ENCODE measurements at regions not wholly inside any gene's neighbourhood (a gene's known extent, or its start where the extent isn't known, plus 50 kb on each side); places are given as distances from the start of the nearest gene placed in this dataset.
"Not testable (repeated sequence)": the region's sequence is repeated elsewhere in the genome, so short reads cannot be mapped to it uniquely, and the experiment has no call there.

GRCh38 chr6:33507261-33507660, 52.9 kb downstream of the ZBTB9 start:
- H3K4me3 Mint-ChIP-seq = no peak overlapping the region
- peaks cover 5% of the 10 kb centered on the region for H3K9me3 Mint-ChIP-seq
- intact Hi-C loops (cut with micrococcal nuclease) = no loop called here
- H3K4me1 Mint-ChIP-seq (ENCODE audit: low read depth) = peaks cover 23% of the 10 kb centered on the region
- H3K27ac Mint-ChIP-seq = no peak overlapping the region
- no peaks in the 10 kb centered on the region for H3K36me3 Mint-ChIP-seq (ENCODE audit: low read depth)
- peaks cover 2% of the 10 kb centered on the region for H3K27me3 Mint-ChIP-seq

GRCh38 chr6:33508935-33509926, 54.9 kb downstream of the ZBTB9 start:
- peak overlapping the region; percentile 70 for H3K4me3 Mint-ChIP-seq
- H3K27ac Mint-ChIP-seq = peak overlapping the region; percentile 50
- H3K27me3 Mint-ChIP-seq = peaks cover 12% of the 10 kb centered on the region
- intact Hi-C loops (cut with micrococcal nuclease) = no loop called here
- no peaks in the 10 kb centered on the region for H3K36me3 Mint-ChIP-seq (ENCODE audit: low read depth)
- H3K4me1 Mint-ChIP-seq (ENCODE audit: low read depth) = peaks cover 25% of the 10 kb centered on the region
- no peaks in the 10 kb centered on the region for H3K9me3 Mint-ChIP-seq

- Mint-ChIP-seq H3K4me1 (ENCODE audit: low read depth) (peaks cover 20% of the 10 kb centered on the region), H3K27ac (no peak overlapping the region), H3K36me3 (ENCODE audit: low read depth) (no peaks in the 10 kb centered on the region), H3K4me3 (no peak overlapping the region), H3K9me3 (no peaks in the 10 kb centered on the region), H3K27me3 (peaks cover 15% of the 10 kb centered on the region)
- intact Hi-C loops (cut with micrococcal nuclease) = no loop called here
These were observed 58.8 kb downstream of the ZBTB9 start for GRCh38 chr6:33513213-33513612.

- H3K9me3 Mint-ChIP-seq = no peaks in the 10 kb centered on the region
- H3K4me1 Mint-ChIP-seq (ENCODE audit: low read depth) = peaks cover 7% of the 10 kb centered on the region
- peaks cover 15% of the 10 kb centered on the region for H3K27me3 Mint-ChIP-seq
- H3K36me3 Mint-ChIP-seq (ENCODE audit: low read depth) = no peaks in the 10 kb centered on the region
- intact Hi-C loops (cut with micrococcal nuclease) = no loop called here
- H3K4me3 Mint-ChIP-seq = no peak overlapping the region
- no peak overlapping the region for H3K27ac Mint-ChIP-seq
These were observed 62.4 kb downstream of the ZBTB9 start for GRCh38 chr6:33516726-33517125.

- intact Hi-C loops (cut with micrococcal nuclease); H3K4me1 Mint-ChIP-seq (ENCODE audit: low read depth); H3K4me3 Mint-ChIP-seq; H3K9me3 Mint-ChIP-seq; H3K27ac Mint-ChIP-seq; H3K36me3 Mint-ChIP-seq (ENCODE audit: low read depth); H3K27me3 Mint-ChIP-seq: not testable (repeated sequence)
These were observed 59.2 kb downstream of the BAK1 start for GRCh38 chr6:33520636-33521488.

- Mint-ChIP-seq H3K9me3 (no peaks in the 10 kb centered on the region), H3K4me1 (ENCODE audit: low read depth) (no peaks in the 10 kb centered on the region), H3K4me3 (no peak overlapping the region), H3K27me3 (peaks cover 4% of the 10 kb centered on the region), H3K36me3 (ENCODE audit: low read depth) (no peaks in the 10 kb centered on the region), H3K27ac (no peak overlapping the region)
- intact Hi-C loops (cut with micrococcal nuclease) = no loop called here
These were observed 58.5 kb downstream of the BAK1 start for GRCh38 chr6:33521489-33522091.
